DND-41 (cell line): ENCODE measurements at regions not wholly inside any gene's neighbourhood (a gene's known extent, or its start where the extent isn't known, plus 50 kb on each side); places are given as distances from the start of the nearest gene placed in this dataset.

Experiments
- ATAC-seq: fragments of 200-7000 bp; cut with Tn5 transposase; 3 replicates; pipeline ENCODE4 v1.9.1; 2021; ENCODE audit warnings: low read depth; ENCODE audit not compliant: insufficient read depth
- DNase-seq: peaks from one replicate; pipeline ENCODE4 v3.0.0-alpha.2; 2020
- H2AFZ ChIP-seq: 2 replicates; pipeline ENCODE4 v1.6.0; 2012; ENCODE audit warnings: low read depth, low read length
- H3K27ac ChIP-seq: 2 replicates; pipeline ENCODE4 v1.5.1; 2012; ENCODE audit warnings: low read length, inconsistent platforms
- H3K27me3 ChIP-seq: fragments of 200-600 bp; sonication (generic); 2 replicates; pipeline ENCODE4 v1.6.0; 2012; ENCODE audit warnings: low read length, mild to moderate bottlenecking, inconsistent platforms; ENCODE audit not compliant: insufficient read depth, poor library complexity
- H3K36me3 ChIP-seq: 2 replicates; pipeline ENCODE4 v1.5.1; 2012; ENCODE audit warnings: low read length, inconsistent platforms; ENCODE audit not compliant: insufficient read depth
- H3K4me1 ChIP-seq: 2 replicates; pipeline ENCODE4 v1.5.1; 2012; ENCODE audit warnings: mild to moderate bottlenecking, low read length; ENCODE audit not compliant: insufficient read depth
- H3K4me2 ChIP-seq: 2 replicates; pipeline ENCODE4 v1.6.0; 2012; ENCODE audit warnings: mild to moderate bottlenecking, moderate library complexity, low read length, inconsistent platforms; ENCODE audit not compliant: insufficient read depth
- H3K4me3 ChIP-seq, 2 experiments: fragments of 200-600 bp in 1 of 2; shearing (Covaris generic) in 1 of 2; 2 replicates each; pipeline ENCODE4 v1.5.1; 2012 to 2016; ENCODE audit warnings: inconsistent platforms in 2 of 2, low read length in 2 of 2, mild to moderate bottlenecking in 2 of 2, low read depth in 1 of 2, moderate library complexity in 1 of 2
- H3K79me2 ChIP-seq: 2 replicates; pipeline ENCODE4 v1.6.0; 2012; ENCODE audit warnings: low read length, inconsistent platforms; ENCODE audit not compliant: insufficient read depth
- H3K9ac ChIP-seq: 2 replicates; pipeline ENCODE4 v1.6.0; 2012; ENCODE audit warnings: low read depth, mild to moderate bottlenecking, inconsistent platforms, low read length, moderate library complexity
- H3K9me3 ChIP-seq: 2 replicates; pipeline ENCODE4 v1.5.1; 2012; ENCODE audit warnings: low read length, moderate library complexity, mild to moderate bottlenecking, inconsistent platforms; ENCODE audit not compliant: insufficient read depth, severe bottlenecking
- H4K20me1 ChIP-seq: 2 replicates; pipeline ENCODE4 v1.6.0; 2012; ENCODE audit warnings: low read length; ENCODE audit not compliant: insufficient read depth
- CTCF ChIP-seq: IDR thresholded peaks from 2 replicates; pipeline ENCODE4 v1.5.1; 2012; ENCODE audit warnings: borderline replicate concordance, low read length, moderate library complexity, mild to moderate bottlenecking; ENCODE audit not compliant: poor library complexity, severe bottlenecking; ENCODE audit errors: extremely low read depth
- EZH2 ChIP-seq: IDR thresholded peaks from 3 replicates; pipeline ENCODE4 v1.6.1; 2012; ENCODE audit warnings: borderline replicate concordance, low read depth, mild to moderate bottlenecking, moderate library complexity, low read length, inconsistent platforms; ENCODE audit not compliant: severe bottlenecking

GRCh38 chr16:72523087-72523486 is 351.1 kb upstream of the PMFBP1 start:
- Histone ChIP-seq H3K79me2 (no peaks in the 10 kb centered on the region), H3K9ac (no peak overlapping the region), H4K20me1 (no peaks in the 10 kb centered on the region), H3K4me2 (no peak overlapping the region), H3K4me1 (no peaks in the 10 kb centered on the region), H3K36me3 (peaks cover 10% of the 10 kb centered on the region), H3K27me3 (no peaks in the 10 kb centered on the region), H3K9me3 (peaks cover 11% of the 10 kb centered on the region), H3K27ac (no peak overlapping the region), H2AFZ (no peak overlapping the region), H3K4me3 (no peak overlapping the region)
- DNase-seq (no peak), ATAC-seq (no peak)
- no peak for TF ChIP-seq EZH2
- no peak for TF ChIP-seq CTCF

- Histone ChIP-seq H3K4me3 (no peak overlapping the region), H3K36me3 (peaks cover 5% of the 10 kb centered on the region; the same call in 1 of the 2 replicates), H3K79me2 (no peaks in the 10 kb centered on the region), H4K20me1 (no peaks in the 10 kb centered on the region), H3K27ac (no peak overlapping the region), H3K9me3 (peaks cover 4% of the 10 kb centered on the region), H3K27me3 (no peaks in the 10 kb centered on the region), H3K9ac (no peak overlapping the region), H3K4me1 (no peaks in the 10 kb centered on the region), H3K4me2 (no peak overlapping the region), H2AFZ (no peak overlapping the region)
- TF ChIP-seq CTCF = no peak
- TF ChIP-seq EZH2 = no peak
- ATAC-seq (no peak), DNase-seq (no peak)
Observed at GRCh38 chr16:72517154-72517553, 345.2 kb upstream of the PMFBP1 start.

- Histone ChIP-seq H3K27ac (no peak overlapping the region), H3K9me3 (no peaks in the 10 kb centered on the region), H3K4me1 (no peaks in the 10 kb centered on the region), H3K36me3 (no peaks in the 10 kb centered on the region), H3K27me3 (no peaks in the 10 kb centered on the region), H2AFZ (no peak overlapping the region), H3K9ac (no peak overlapping the region), H3K4me3 (no peak overlapping the region), H3K4me2 (no peak overlapping the region), H3K79me2 (no peaks in the 10 kb centered on the region), H4K20me1 (no peaks in the 10 kb centered on the region)
- no peak for ATAC-seq
- no peak for TF ChIP-seq EZH2
- TF ChIP-seq CTCF = no peak
- DNase-seq = no peak
Observed at GRCh38 chr16:72511171-72511570, 339.2 kb upstream of the PMFBP1 start.

GRCh38 chr16:72508191-72508590 is 336.2 kb upstream of the PMFBP1 start:
- no peaks in the 10 kb centered on the region for H3K27me3 ChIP-seq
- DNase-seq = no peak
- no peaks in the 10 kb centered on the region for H3K9me3 ChIP-seq
- H2AFZ ChIP-seq = no peak overlapping the region
- no peak for ATAC-seq
- no peak overlapping the region for H3K4me2 ChIP-seq
- no peaks in the 10 kb centered on the region for H3K36me3 ChIP-seq
- no peak overlapping the region for H3K4me3 ChIP-seq
- H3K4me1 ChIP-seq = no peaks in the 10 kb centered on the region
- H3K27ac ChIP-seq = no peak overlapping the region
- no peaks in the 10 kb centered on the region for H4K20me1 ChIP-seq
- H3K79me2 ChIP-seq = no peaks in the 10 kb centered on the region
- TF ChIP-seq EZH2 = no peak
- no peak for TF ChIP-seq CTCF
- H3K9ac ChIP-seq = no peak overlapping the region
